Common myeloid progenitor, CD34-positive (primary cell): ENCODE measurements at regions not wholly inside any gene's neighbourhood (a gene's known extent, or its start where the extent isn't known, plus 50 kb on each side); places are given as distances from the start of the nearest gene placed in this dataset.

Source experiments
- CTCF ChIA-PET: fragments of 350-600 bp; sonication (Branson Sonifier 250); formaldehyde crosslinking; loops from one replicate; lab custom pipeline; 2021; ENCODE audit warnings: antibody characterized with exemption; lab: Charles Lee
- POLR2A ChIA-PET: fragments of 350-600 bp; sonication (Branson Sonifier 250); formaldehyde crosslinking; loops from one replicate; lab custom pipeline; 2021; ENCODE audit warnings: antibody characterized with exemption; lab: Charles Lee
- DNase-seq, 3 donors: peaks; one replicate each; pipeline versions ENCODE4 v3.0.0 to v3.0.0-alpha.2; 2013
- H3K27ac ChIP-seq, 2 experiments: 1 replicate in 1 of 2; 2 replicates in 1 of 2; pipeline ENCODE4 v1.7.0; 2013; ENCODE audit warnings: inconsistent platforms in 2 of 2, low read length in 2 of 2, mild to moderate bottlenecking in 2 of 2, low read depth in 1 of 2, moderate library complexity in 1 of 2; ENCODE audit not compliant: severe bottlenecking in 2 of 2, insufficient read depth in 1 of 2, poor library complexity in 1 of 2
- H3K27me3 ChIP-seq, 5 experiments: replicated peaks in 2 of 5; 1 replicate in 3 of 5; 2 replicates in 2 of 5; pipeline versions ENCODE4 v1.6.1 to v1.7.0; 2013; ENCODE audit warnings: low read length in 4 of 5, mild to moderate bottlenecking in 2 of 5, moderate library complexity in 2 of 5, inconsistent platforms in 1 of 5; ENCODE audit not compliant: insufficient read depth in 5 of 5, control insufficient read depth in 4 of 5
- H3K36me3 ChIP-seq, 4 experiments: 1 replicate in 2 of 4; 2 replicates in 2 of 4; pipeline versions ENCODE4 v1.6.1 to v1.7.0; 2013; ENCODE audit warnings: low read length in 3 of 4, control low read depth in 1 of 4, mild to moderate bottlenecking in 1 of 4; ENCODE audit not compliant: control insufficient read depth in 4 of 4, insufficient read depth in 4 of 4
- H3K4me1 ChIP-seq, 4 experiments: 1 replicate in 3 of 4; 2 replicates in 1 of 4; pipeline versions ENCODE4 v1.6.1 to v1.7.1; 2013; ENCODE audit warnings: low read length in 3 of 4, mild to moderate bottlenecking in 3 of 4, control low read depth in 1 of 4, inconsistent platforms in 1 of 4, moderate library complexity in 1 of 4; ENCODE audit not compliant: control insufficient read depth in 4 of 4, insufficient read depth in 4 of 4; ENCODE audit errors: control extremely low read depth in 1 of 4
- H3K4me3 ChIP-seq, 7 experiments: 1 replicate in 4 of 7; 2 replicates in 3 of 7; pipeline versions ENCODE4 v1.5.1 to v1.7.0; 2013; ENCODE audit warnings: mild to moderate bottlenecking in 7 of 7, low read length in 6 of 7, moderate library complexity in 6 of 7, inconsistent platforms in 2 of 7, low read depth in 2 of 7, control low read depth in 1 of 7; ENCODE audit not compliant: insufficient read depth in 4 of 7, control insufficient read depth in 1 of 7; ENCODE audit errors: extremely low read depth in 1 of 7
- H3K9me3 ChIP-seq, 5 experiments: 1 replicate in 4 of 5; 2 replicates in 1 of 5; pipeline versions ENCODE4 v1.6.1 to v1.7.1; 2013; ENCODE audit warnings: low read length in 4 of 5, mild to moderate bottlenecking in 2 of 5, inconsistent platforms in 1 of 5, low read depth in 1 of 5, moderate library complexity in 1 of 5; ENCODE audit not compliant: control insufficient read depth in 4 of 5, insufficient read depth in 2 of 5; ENCODE audit errors: control extremely low read depth in 1 of 5
- WGBS: methylation state at CpG from one replicate; pipeline ENCODE4 v1.1.5; 2013; ENCODE audit not compliant: insufficient coverage; 5-methylcytosine and 5-hydroxymethylcytosine counted together

- H3K4me1 ChIP-seq, result peaks cover 0 to 6% (median 5%) of the 10 kb centered on the region in 4 experiments
- no peaks in the 10 kb centered on the region for H3K36me3 ChIP-seq
- H3K4me3 ChIP-seq, result no peak overlapping the region
- 93% methylated on average over 4 of the region's 4 CpGs for WGBS
- CTCF ChIA-PET, result interaction anchor here (0.8 kb wide), 1 partner anchor 13 kb away, joined by 4 read pairs; no protein-coding TSS in a partner anchor
- POLR2A ChIA-PET, result no interaction called here
- H3K27me3 ChIP-seq, result no peaks in the 10 kb centered on the region
- no peak for DNase-seq
- no peaks in the 10 kb centered on the region for H3K9me3 ChIP-seq
- H3K27ac ChIP-seq, result no peak overlapping the region
These were observed 172.9 kb upstream of the IL12B start for GRCh38 chr5:159503236-159503635.

GRCh38 chr5:159504106-159504856 is 174.0 kb upstream of the IL12B start:
- Histone ChIP-seq H3K27ac (no peak overlapping the region), H3K4me3 (no peak overlapping the region)
- 60% methylated on average over 2 of the region's 2 CpGs for WGBS

GRCh38 chr5:159504857-159505304 is 174.6 kb upstream of the IL12B start:
- DNase-seq, result peak in 2 of 3 donors; percentile 22 to 27
- 10% methylated on average over 4 of the region's 7 CpGs for WGBS
- Histone ChIP-seq H3K9me3 (no peaks in the 10 kb centered on the region), H3K4me1 (peaks cover 0 to 6% (median 5%) of the 10 kb centered on the region in 4 experiments), H3K27ac (no peak overlapping the region), H3K4me3 (no peak overlapping the region), H3K27me3 (no peaks in the 10 kb centered on the region), H3K36me3 (no peaks in the 10 kb centered on the region)
- ChIA-PET CTCF (interaction anchor here (0.8 to 1.1 kb wide), 2 partner anchors 11 to 60 kb away, joined by 3 to 6 read pairs; no protein-coding TSS in a partner anchor), POLR2A (interaction anchor here (0.6 kb wide), 1 partner anchor 11 kb away, joined by 6 read pairs; no protein-coding TSS in a partner anchor)

More at GRCh38 chr5:159504106-159504856, 174.0 kb upstream of the IL12B start:
- ChIA-PET CTCF (interaction anchor here (0.8 to 1.1 kb wide), 2 partner anchors 11 to 59 kb away, joined by 3 to 6 read pairs; no protein-coding TSS in a partner anchor), POLR2A (interaction anchor here (0.6 kb wide), 1 partner anchor 11 kb away, joined by 6 read pairs; no protein-coding TSS in a partner anchor)
- Histone ChIP-seq H3K4me1 (peaks cover 0 to 6% (median 5%) of the 10 kb centered on the region in 4 experiments), H3K9me3 (no peaks in the 10 kb centered on the region), H3K27me3 (no peaks in the 10 kb centered on the region), H3K36me3 (no peaks in the 10 kb centered on the region)
- no peak for DNase-seq

GRCh38 chr5:159507055-159507454 is 176.8 kb upstream of the IL12B start:
- Histone ChIP-seq H3K9me3 (no peaks in the 10 kb centered on the region), H3K27me3 (no peaks in the 10 kb centered on the region), H3K4me1 (peaks cover 0 to 6% (median 5%) of the 10 kb centered on the region in 4 experiments), H3K4me3 (no peak overlapping the region), H3K36me3 (no peaks in the 10 kb centered on the region), H3K27ac (no peak overlapping the region)
- no CpG with 5 or more reads among the region's 2 CpGs for WGBS
- CTCF ChIA-PET, result interaction anchor here (1.1 kb wide), 1 partner anchor 190 kb away, joined by 3 read pairs; no protein-coding TSS in a partner anchor
- POLR2A ChIA-PET, result interaction anchor here (0.6 kb wide), 1 partner anchor 1511 kb away, joined by 3 read pairs; no protein-coding TSS in a partner anchor
- DNase-seq, result no peak

- 95% methylated on average over 3 of the region's 3 CpGs for WGBS
- Histone ChIP-seq H3K27ac (no peak overlapping the region), H3K27me3 (peaks cover 0 to 2% (median 0%) of the 10 kb centered on the region in 5 experiments), H3K4me3 (no peak overlapping the region), H3K36me3 (no peaks in the 10 kb centered on the region), H3K4me1 (peaks cover 0 to 6% (median 5%) of the 10 kb centered on the region in 4 experiments), H3K9me3 (no peaks in the 10 kb centered on the region)
- ChIA-PET CTCF (no interaction called here), POLR2A (no interaction called here)
- no peak for DNase-seq
These were observed 177.4 kb upstream of the IL12B start for GRCh38 chr5:159507661-159508060.

- DNase-seq, result no peak
- H3K9me3 ChIP-seq, result no peaks in the 10 kb centered on the region
- H3K36me3 ChIP-seq, result no peaks in the 10 kb centered on the region
- 100% methylated on average over 3 of the region's 5 CpGs for WGBS
- no peak overlapping the region for H3K4me3 ChIP-seq
- POLR2A ChIA-PET, result no interaction called here
- H3K27ac ChIP-seq, result no peak overlapping the region
- peaks cover 0 to 2% (median 0%) of the 10 kb centered on the region in 5 experiments for H3K27me3 ChIP-seq
- CTCF ChIA-PET, result interaction anchor here (1.0 kb wide), 1 partner anchor 462 kb away, joined by 3 read pairs; no protein-coding TSS in a partner anchor
- H3K4me1 ChIP-seq, result peaks cover 0 to 6% (median 5%) of the 10 kb centered on the region in 4 experiments
These were observed 178.1 kb upstream of the IL12B start for GRCh38 chr5:159508344-159508743.
